Liver (tissue), 8 donors: ENCODE measurements at regions not wholly inside any gene's neighbourhood (a gene's known extent, or its start where the extent isn't known, plus 50 kb on each side); places are given as distances from the start of the nearest gene placed in this dataset.

ENCODE experiments used
- DNase-seq: peaks from one replicate; pipeline ENCODE4 v3.0.0-alpha.2; 2017; ENCODE audit warnings: low spot score
- H3K27ac ChIP-seq, 2 donors: one replicate each; pipeline ENCODE4 v1.7.0; 2013; ENCODE audit warnings: inconsistent platforms in 2 of 2, low read length in 2 of 2, control low read depth in 1 of 2, low read depth in 1 of 2, mild to moderate bottlenecking in 1 of 2
- H3K27me3 ChIP-seq, 4 donors: one replicate each; pipeline versions ENCODE4 v1.6.1 to v1.7.0; 2013; ENCODE audit warnings: low read length in 3 of 4, inconsistent platforms in 1 of 4, mild to moderate bottlenecking in 1 of 4, moderate library complexity in 1 of 4; ENCODE audit not compliant: control insufficient read depth in 4 of 4, insufficient read depth in 4 of 4
- H3K36me3 ChIP-seq, 4 donors: one replicate each; pipeline versions ENCODE4 v1.6.1 to v1.7.0; 2013; ENCODE audit warnings: low read length in 3 of 4, mild to moderate bottlenecking in 3 of 4, low read depth in 1 of 4, moderate library complexity in 1 of 4; ENCODE audit not compliant: control insufficient read depth in 4 of 4, insufficient read depth in 3 of 4
- H3K4me1 ChIP-seq, 4 donors: one replicate each; pipeline versions ENCODE4 v1.6.1 to v1.7.0; 2013; ENCODE audit warnings: low read length in 3 of 4, mild to moderate bottlenecking in 3 of 4, moderate library complexity in 1 of 4; ENCODE audit not compliant: control insufficient read depth in 4 of 4, insufficient read depth in 4 of 4
- H3K4me3 ChIP-seq, 3 donors: one replicate each; pipeline versions ENCODE4 v1.6.1 to v1.7.0; 2013; ENCODE audit warnings: low read length in 3 of 3, control low read depth in 1 of 3, low read depth in 1 of 3, mild to moderate bottlenecking in 1 of 3
- H3K9ac ChIP-seq, 2 donors: one replicate each; pipeline ENCODE4 v1.7.0; 2013; ENCODE audit warnings: low read length in 2 of 2, mild to moderate bottlenecking in 2 of 2, moderate library complexity in 2 of 2, control low read depth in 1 of 2, low read depth in 1 of 2
- H3K9me3 ChIP-seq, 4 donors: one replicate each; pipeline versions ENCODE4 v1.6.1 to v1.7.0; 2013; ENCODE audit warnings: low read length in 3 of 4; ENCODE audit not compliant: control insufficient read depth in 4 of 4
- ATF3 ChIP-seq: IDR thresholded peaks from 2 replicates; pipeline ENCODE4 v1.6.1; 2016; ENCODE audit warnings: antibody characterized with exemption
- CTCF ChIP-seq: fragments of 150-350 bp; IDR thresholded peaks from 2 replicates; pipeline ENCODE4 v1.5.1; 2017; ENCODE audit warnings: improper control_type of control experiment, low read depth, low read length; ENCODE audit not compliant: missing input control
- EGR1 ChIP-seq, 2 donors: IDR thresholded peaks; 2 replicates each; pipeline ENCODE4 v1.6.1; 2016 to 2018; ENCODE audit warnings: antibody characterized with exemption in 2 of 2, low read depth in 2 of 2
- FOXA2 ChIP-seq: IDR thresholded peaks from 2 replicates; pipeline ENCODE4 v1.6.1; 2016; ENCODE audit warnings: antibody characterized with exemption
- GABPA ChIP-seq, 2 donors: IDR thresholded peaks in 1 of 2; conservative IDR thresholded peaks in 1 of 2; 2 replicates each; pipeline ENCODE4 v1.6.1; 2016; ENCODE audit warnings: antibody characterized with exemption in 2 of 2, mild to moderate bottlenecking in 1 of 2, moderate library complexity in 1 of 2
- HNF4A ChIP-seq, 2 donors: conservative IDR thresholded peaks; 2 replicates each; pipeline ENCODE4 v1.6.1; 2016; ENCODE audit warnings: antibody characterized with exemption in 2 of 2, mild to moderate bottlenecking in 2 of 2
- HNF4G ChIP-seq: IDR thresholded peaks from 2 replicates; pipeline ENCODE4 v1.6.1; 2016; ENCODE audit warnings: antibody characterized with exemption
- JUND ChIP-seq, 2 donors: IDR thresholded peaks; 2 replicates each; pipeline ENCODE4 v1.6.1; 2016; ENCODE audit warnings: antibody characterized with exemption in 2 of 2
- MAX ChIP-seq: IDR thresholded peaks from 2 replicates; pipeline ENCODE4 v1.6.1; 2016; ENCODE audit warnings: antibody characterized with exemption
- NR2F2 ChIP-seq: IDR thresholded peaks from 2 replicates; pipeline ENCODE4 v1.6.1; 2016; ENCODE audit warnings: antibody characterized with exemption
- RAD21 ChIP-seq, 2 donors: IDR thresholded peaks; 2 replicates each; pipeline ENCODE4 v1.6.1; 2016; ENCODE audit warnings: antibody characterized with exemption in 2 of 2, mild to moderate bottlenecking in 2 of 2
- REST ChIP-seq: IDR thresholded peaks from 2 replicates; pipeline ENCODE4 v1.6.1; 2016; ENCODE audit warnings: antibody characterized with exemption, mild to moderate bottlenecking
- SP1 ChIP-seq: IDR thresholded peaks from 2 replicates; pipeline ENCODE4 v1.6.1; 2018; ENCODE audit warnings: antibody characterized with exemption, mild to moderate bottlenecking
- YY1 ChIP-seq: IDR thresholded peaks from 2 replicates; pipeline ENCODE4 v1.6.1; 2016; ENCODE audit warnings: antibody characterized with exemption, mild to moderate bottlenecking
- ZBTB33 ChIP-seq: IDR thresholded peaks from 2 replicates; pipeline ENCODE4 v1.6.1; 2016; ENCODE audit warnings: antibody characterized with exemption
- WGBS: extraction: QIAGEN DNeasy Blood & Tissue Kit; methylation state at CpG from one replicate; pipeline ENCODE4 v1.1.7; 2013; 5-methylcytosine and 5-hydroxymethylcytosine counted together
- donor health status: healthy.
- donor health status: healthy.
- donor health status: healthy.
- donor health status: healthy.
- donor health status: healthy.

- H3K4me1 ChIP-seq = peaks cover 0 to 26% (median 6%) of the 10 kb centered on the region in 4 donors
- no peaks in the 10 kb centered on the region for H3K36me3 ChIP-seq
- H3K27ac ChIP-seq = no peak overlapping the region
- no peak overlapping the region for H3K9ac ChIP-seq
- 73% methylated on average over 3 of the region's 3 CpGs for WGBS
- no peaks in the 10 kb centered on the region for H3K27me3 ChIP-seq
- no peak for DNase-seq
- no peaks in the 10 kb centered on the region for H3K9me3 ChIP-seq
- TF ChIP-seq GABPA (IDR thresholded peaks at IDR 0.05 in 1 of 2, conservative IDR thresholded peaks at IDR 0.05 in 1 of 2) (no peak), HNF4G (no peak), SP1 (no peak), NR2F2 (no peak), ATF3 (no peak), YY1 (no peak), EGR1 (IDR thresholded peaks at IDR 0.05; ENCODE audit: low read depth in 2 of 2) (no peak), FOXA2 (no peak), REST (no peak), HNF4A (conservative IDR thresholded peaks at IDR 0.05) (no peak), CTCF (no peak), RAD21 (IDR thresholded peaks at IDR 0.05) (no peak), ZBTB33 (no peak), MAX (no peak), JUND (IDR thresholded peaks at IDR 0.05) (no peak)
- H3K4me3 ChIP-seq = no peak overlapping the region
Observed at GRCh38 chr13:31951215-31951678, 80.3 kb upstream of the FRY start.
